DOHH2 (cell line): ENCODE measurements at regions not wholly inside any gene's neighbourhood (a gene's known extent, or its start where the extent isn't known, plus 50 kb on each side); places are given as distances from the start of the nearest gene placed in this dataset.

Experiments
- H3F3A ChIP-seq: fragments of 200-600 bp; sonication (generic), shearing (Covaris generic); 2 replicates; pipeline ENCODE4 v1.6.0; 2016; ENCODE audit warnings: antibody characterized with exemption, mild to moderate bottlenecking; ENCODE audit not compliant: control insufficient read depth, insufficient read depth
- H3K27ac ChIP-seq: fragments of 200-600 bp; sonication (generic); 2 replicates; pipeline ENCODE4 v1.5.1; 2014; ENCODE audit warnings: low read depth, mild to moderate bottlenecking, low read length, moderate library complexity
- H3K27me3 ChIP-seq: fragments of 200-600 bp; sonication (generic); 2 replicates; pipeline ENCODE4 v1.6.1; 2014; ENCODE audit warnings: mild to moderate bottlenecking, low read length, mixed read lengths; ENCODE audit not compliant: control insufficient read depth
- H3K36me3 ChIP-seq: fragments of 200-600 bp; sonication (generic); 2 replicates; pipeline ENCODE4 v1.6.1; 2014; ENCODE audit warnings: mild to moderate bottlenecking, low read length, moderate library complexity, mixed read lengths; ENCODE audit not compliant: control insufficient read depth
- H3K4me1 ChIP-seq: fragments of 200-600 bp; sonication (generic); 2 replicates; pipeline ENCODE4 v1.6.1; 2014; ENCODE audit warnings: mild to moderate bottlenecking, low read length, mixed read lengths; ENCODE audit not compliant: control insufficient read depth
- H3K4me2 ChIP-seq: fragments of 200-600 bp; sonication (generic); 2 replicates; pipeline ENCODE4 v1.6.0; 2014; ENCODE audit warnings: mild to moderate bottlenecking, low read length, moderate library complexity
- H3K4me3 ChIP-seq: fragments of 200-600 bp; sonication (generic); 2 replicates; pipeline ENCODE4 v1.5.1; 2014; ENCODE audit warnings: mild to moderate bottlenecking, low read length, mixed read lengths
- H3K79me2 ChIP-seq: fragments of 200-600 bp; sonication (generic); 2 replicates; pipeline ENCODE4 v1.6.1; 2014; ENCODE audit warnings: mild to moderate bottlenecking, low read length, mixed read lengths; ENCODE audit not compliant: control insufficient read depth
- H3K9me2 ChIP-seq: fragments of 200-600 bp; sonication (generic); replicated peaks from 2 replicates; pipeline ENCODE4 v1.6.1; 2014; ENCODE audit warnings: mild to moderate bottlenecking, low read length, mixed read lengths; ENCODE audit not compliant: control insufficient read depth
- H3K9me3 ChIP-seq: fragments of 200-600 bp; sonication (generic); 2 replicates; pipeline ENCODE4 v1.6.1; 2014; ENCODE audit warnings: antibody characterized with exemption, low read length, mixed read lengths; ENCODE audit not compliant: control insufficient read depth, insufficient read depth
- H4K20me1 ChIP-seq: fragments of 200-600 bp; sonication (generic); 2 replicates; pipeline ENCODE4 v1.6.0; 2014; ENCODE audit warnings: low read depth, mild to moderate bottlenecking, antibody characterized with exemption, low read length, moderate library complexity; ENCODE audit not compliant: control insufficient read depth, insufficient read depth
- EZH2phosphoT487 ChIP-seq: fragments of 200-600 bp; sonication (generic); IDR thresholded peaks from 2 replicates; pipeline ENCODE4 v1.6.1; 2017; ENCODE audit warnings: borderline replicate concordance, mild to moderate bottlenecking, antibody characterized with exemption, low read length, moderate library complexity, mixed read lengths
- TF ChIP-seq, protein P1 (sequence below): fragments of 200-600 bp; sonication (generic); IDR thresholded peaks from one replicate; pipeline ENCODE4 v1.5.1; 2014; ENCODE audit warnings: antibody characterized with exemption, mild to moderate bottlenecking, low read depth, low read length; ENCODE audit not compliant: poor library complexity, severe bottlenecking

DNA sequence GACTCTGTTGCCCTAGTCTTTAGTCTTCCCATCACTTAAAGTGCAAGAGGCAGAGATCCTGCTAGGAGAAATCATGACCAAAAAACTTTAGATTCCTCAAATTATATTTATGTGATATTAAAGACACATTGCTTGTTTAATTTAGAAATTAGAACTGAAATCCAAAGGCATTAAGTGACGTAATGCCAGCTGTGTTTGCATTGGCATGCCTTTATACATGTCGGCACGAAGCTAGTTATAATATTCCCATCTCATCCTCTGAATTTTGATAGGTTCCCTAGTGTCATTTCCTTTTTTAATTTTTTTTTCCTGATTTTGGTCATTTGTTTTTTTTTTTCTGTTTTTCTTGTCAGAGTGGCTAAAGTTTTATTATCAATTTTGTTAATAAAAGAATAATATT, 203.5 kb upstream of the ZBTB20 start:
- no peak overlapping the region for H3K4me3 ChIP-seq
- H3K27ac ChIP-seq = no peak overlapping the region
- no peaks in the 10 kb centered on the region for H3K36me3 ChIP-seq
- no peaks in the 10 kb centered on the region for H3K9me2 ChIP-seq
- no peak overlapping the region for H3K4me2 ChIP-seq
- H4K20me1 ChIP-seq = no peaks in the 10 kb centered on the region
- no peaks in the 10 kb centered on the region for H3K4me1 ChIP-seq
- no peak for TF ChIP-seq EZH2phosphoT487
- TF ChIP-seq, protein P1, sequence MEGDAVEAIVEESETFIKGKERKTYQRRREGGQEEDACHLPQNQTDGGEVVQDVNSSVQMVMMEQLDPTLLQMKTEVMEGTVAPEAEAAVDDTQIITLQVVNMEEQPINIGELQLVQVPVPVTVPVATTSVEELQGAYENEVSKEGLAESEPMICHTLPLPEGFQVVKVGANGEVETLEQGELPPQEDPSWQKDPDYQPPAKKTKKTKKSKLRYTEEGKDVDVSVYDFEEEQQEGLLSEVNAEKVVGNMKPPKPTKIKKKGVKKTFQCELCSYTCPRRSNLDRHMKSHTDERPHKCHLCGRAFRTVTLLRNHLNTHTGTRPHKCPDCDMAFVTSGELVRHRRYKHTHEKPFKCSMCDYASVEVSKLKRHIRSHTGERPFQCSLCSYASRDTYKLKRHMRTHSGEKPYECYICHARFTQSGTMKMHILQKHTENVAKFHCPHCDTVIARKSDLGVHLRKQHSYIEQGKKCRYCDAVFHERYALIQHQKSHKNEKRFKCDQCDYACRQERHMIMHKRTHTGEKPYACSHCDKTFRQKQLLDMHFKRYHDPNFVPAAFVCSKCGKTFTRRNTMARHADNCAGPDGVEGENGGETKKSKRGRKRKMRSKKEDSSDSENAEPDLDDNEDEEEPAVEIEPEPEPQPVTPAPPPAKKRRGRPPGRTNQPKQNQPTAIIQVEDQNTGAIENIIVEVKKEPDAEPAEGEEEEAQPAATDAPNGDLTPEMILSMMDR = no peak
- H3K9me3 ChIP-seq = no peaks in the 10 kb centered on the region
- H3K79me2 ChIP-seq = no peaks in the 10 kb centered on the region
- H3K27me3 ChIP-seq = no peaks in the 10 kb centered on the region
- H3F3A ChIP-seq = no peaks in the 10 kb centered on the region

DNA sequence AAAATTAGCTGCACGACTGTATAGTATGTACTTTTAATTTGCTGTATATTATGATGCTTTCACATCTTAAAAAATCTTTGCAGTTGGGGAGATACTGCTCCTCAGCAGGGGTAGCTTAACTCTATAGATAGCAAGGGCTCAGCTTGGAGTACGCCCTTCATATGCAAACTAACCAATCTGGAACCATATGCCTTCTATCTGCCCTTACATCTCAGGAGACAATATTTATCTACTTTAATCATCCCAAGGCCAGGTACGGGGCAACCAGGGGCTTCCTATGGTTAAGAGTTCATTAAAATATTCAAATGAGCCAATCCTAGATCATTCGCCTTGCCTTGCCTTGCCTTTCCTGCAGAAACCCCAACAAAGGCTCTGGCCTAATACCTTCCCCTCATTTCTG, 204.1 kb upstream of the ZBTB20 start:
- Histone ChIP-seq H4K20me1 (no peaks in the 10 kb centered on the region), H3K79me2 (no peaks in the 10 kb centered on the region), H3K27ac (no peak overlapping the region), H3F3A (no peaks in the 10 kb centered on the region), H3K27me3 (no peaks in the 10 kb centered on the region), H3K4me1 (no peaks in the 10 kb centered on the region), H3K4me3 (no peak overlapping the region), H3K9me2 (no peaks in the 10 kb centered on the region), H3K4me2 (no peak overlapping the region), H3K9me3 (no peaks in the 10 kb centered on the region), H3K36me3 (no peaks in the 10 kb centered on the region)
- TF ChIP-seq EZH2phosphoT487 = no peak
- TF ChIP-seq, protein P1 = no peak

DNA sequence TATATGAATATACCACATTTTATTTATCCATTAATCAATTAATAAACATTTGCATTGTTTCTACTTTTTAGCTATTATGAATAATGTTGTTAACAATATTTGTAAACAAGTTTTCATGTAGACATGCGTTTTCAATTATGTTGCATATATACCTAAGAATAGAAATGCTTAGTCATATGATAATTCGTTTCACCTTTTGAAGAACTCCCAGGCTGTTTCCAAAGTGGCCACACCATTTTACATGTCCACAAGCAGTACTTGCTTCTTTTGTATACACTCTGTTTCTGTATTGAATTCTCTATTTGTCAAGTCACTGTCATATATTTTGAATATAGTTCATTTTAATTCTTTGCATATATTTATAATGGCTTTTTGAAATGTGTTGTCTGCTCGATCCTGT, 206.9 kb upstream of the ZBTB20 start:
- no peaks in the 10 kb centered on the region for H3K79me2 ChIP-seq
- no peaks in the 10 kb centered on the region for H3K36me3 ChIP-seq
- no peak overlapping the region for H3K4me2 ChIP-seq
- H3K9me2 ChIP-seq = no peaks in the 10 kb centered on the region
- no peak overlapping the region for H3K4me3 ChIP-seq
- no peaks in the 10 kb centered on the region for H3F3A ChIP-seq
- no peaks in the 10 kb centered on the region for H3K4me1 ChIP-seq
- no peaks in the 10 kb centered on the region for H3K27me3 ChIP-seq
- H3K9me3 ChIP-seq = no peaks in the 10 kb centered on the region
- H4K20me1 ChIP-seq = no peaks in the 10 kb centered on the region
- no peak overlapping the region for H3K27ac ChIP-seq
- no peak for TF ChIP-seq EZH2phosphoT487
- TF ChIP-seq, protein P1 = no peak

DNA sequence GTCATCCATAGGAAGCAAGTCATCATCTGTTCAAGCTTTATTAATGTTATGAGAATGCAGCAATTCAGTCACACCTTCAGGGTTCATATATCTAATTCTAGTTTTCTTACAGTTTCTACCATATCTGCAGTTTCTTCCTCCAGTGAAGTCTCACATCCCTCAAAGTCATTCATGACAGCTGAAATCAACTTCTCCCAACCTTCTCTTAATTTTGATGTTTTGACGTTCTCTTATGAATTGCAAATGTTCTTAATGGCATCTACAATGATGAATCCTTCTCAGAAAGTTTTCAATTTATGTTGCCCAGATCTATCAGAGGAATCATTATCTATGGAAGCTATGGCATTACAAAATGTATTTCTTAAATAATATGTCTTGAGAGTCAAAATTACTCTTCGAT, 210.4 kb upstream of the ZBTB20 start:
- Histone ChIP-seq H3K36me3 (no peaks in the 10 kb centered on the region), H3K9me2 (no peaks in the 10 kb centered on the region), H3K4me3 (no peak overlapping the region), H3K4me2 (no peak overlapping the region), H3K79me2 (no peaks in the 10 kb centered on the region), H3K27ac (no peak overlapping the region), H3K27me3 (no peaks in the 10 kb centered on the region), H3F3A (no peaks in the 10 kb centered on the region), H3K4me1 (no peaks in the 10 kb centered on the region), H4K20me1 (no peaks in the 10 kb centered on the region), H3K9me3 (no peaks in the 10 kb centered on the region)
- TF ChIP-seq, protein P1 = no peak
- TF ChIP-seq EZH2phosphoT487 = no peak
